ENCODE measurements at regions not wholly inside any gene's neighbourhood (a gene's known extent, or its start where the extent isn't known, plus 50 kb on each side); places are given as distances from the start of the nearest gene placed in this dataset.

- DNase-seq: no peak
Observed at GRCh38 chr1:184329245-184329953, 57.4 kb upstream of the C1orf21 start.

DNA sequence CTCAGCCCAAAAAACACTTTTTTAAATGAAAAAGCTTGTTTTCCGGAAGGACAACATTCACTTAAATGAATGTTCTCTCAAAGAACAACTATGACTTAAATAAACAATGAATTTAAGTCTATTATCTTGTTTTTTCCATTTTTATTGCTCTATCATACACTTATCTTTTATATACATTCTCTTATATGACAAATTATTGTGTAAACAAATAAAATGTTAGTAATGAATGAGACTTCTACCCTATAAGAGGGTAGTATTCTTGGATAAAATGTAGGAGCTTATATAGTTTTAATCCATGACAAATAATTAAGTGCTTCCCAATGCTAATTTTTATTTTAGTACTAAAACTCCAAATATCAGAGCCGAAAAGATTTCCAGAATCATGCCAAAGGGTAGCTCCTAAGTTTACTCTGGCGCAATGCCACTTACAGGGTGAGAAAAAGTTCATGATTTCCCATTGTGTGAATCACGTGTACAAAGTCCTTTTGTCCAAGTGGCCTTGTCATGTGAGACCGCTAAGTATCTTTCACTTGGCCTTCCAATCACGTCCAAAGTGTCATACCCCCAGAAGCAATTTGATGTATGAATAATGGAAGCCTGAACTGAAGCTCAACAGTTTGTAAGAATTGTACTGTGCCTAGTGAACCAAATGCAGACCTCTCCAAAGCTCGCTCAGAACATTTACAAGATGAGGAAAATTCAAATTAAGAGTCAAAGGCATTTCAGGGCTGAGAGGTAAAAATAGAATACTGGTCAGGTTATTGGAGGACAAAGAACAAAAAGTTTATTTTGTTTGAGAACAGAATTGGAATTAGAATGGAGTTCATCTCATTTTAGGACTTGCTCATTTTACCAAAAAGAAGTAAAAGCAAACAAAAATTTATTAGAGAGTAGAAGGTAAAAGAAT is 56.6 kb upstream of the C1orf21 start:
- no peak for DNase-seq

GRCh38 chr1:184330875-184331274 is 56.0 kb upstream of the C1orf21 start:
- DNase-seq: no peak
